GM12878 (cell line): ENCODE measurements at regions not wholly inside any gene's neighbourhood (a gene's known extent, or its start where the extent isn't known, plus 50 kb on each side); places are given as distances from the start of the nearest gene placed in this dataset.

Experiments
- ATAC-seq: fragments of 200-7000 bp; cut with Tn5 transposase; 3 replicates; pipeline ENCODE4 v1.9.1; 2020; ENCODE audit warnings: mild to moderate bottlenecking, moderate library complexity
- BruUV-seq: library from RNA; stranded (reverse); fragments of 400-500 nt; replicated peaks from 2 replicates; lab custom pipeline; 2021; lab: Mats Ljungman, UMichigan
- CTCF ChIA-PET: fragments of 300-600 bp; sonication (Branson Sonifier 250); formaldehyde crosslinking; extraction: SDS; loops from one replicate; lab custom pipeline; 2021; ENCODE audit warnings: inconsistent platforms; lab: Yijun Ruan, JAX
- POLR2A ChIA-PET: fragments of 350-600 bp; formaldehyde crosslinking; extraction: SDS; loops from one replicate; lab custom pipeline; 2021; ENCODE audit warnings: inconsistent platforms; lab: Charles Lee
- RAD21 ChIA-PET: fragments of 300-600 bp; sonication (Branson Sonifier 250); formaldehyde crosslinking; loops from one replicate; lab custom pipeline; 2023; ENCODE audit warnings: antibody characterized with exemption; ENCODE audit not compliant: unreplicated experiment; lab: Charles Lee
- SMC1A ChIA-PET: fragments of 300-600 bp; sonication (Branson Sonifier 250); formaldehyde crosslinking; loops from one replicate; lab custom pipeline; 2023; ENCODE audit not compliant: unreplicated experiment, uncharacterized antibody; lab: Charles Lee
- DNase-seq: peaks from one replicate; pipeline ENCODE4 v3.0.0-alpha.2; 2011; ENCODE audit warnings: low read depth, low spot score
- FAIRE-seq: peaks from 3 replicates; lab custom pipeline; 2011; peaks lifted over from hg19 to GRCh38; lab: Jason Lieb, UNC
- H2AFZ ChIP-seq: 2 replicates; pipeline ENCODE4 v1.6.0; 2011; ENCODE audit warnings: low read depth, low read length, control low read depth; ENCODE audit not compliant: control insufficient read depth
- H3K27ac ChIP-seq: 2 replicates; pipeline ENCODE4 v1.5.1; 2011; ENCODE audit warnings: control low read depth; ENCODE audit not compliant: control insufficient read depth, insufficient read depth
- H3K27me3 ChIP-seq, 2 experiments: replicated peaks in 1 of 2; 2 replicates each; pipeline versions ENCODE4 v1.6.0 to v1.6.1; 2011; ENCODE audit warnings: low read length in 1 of 2; ENCODE audit not compliant: control insufficient read depth in 2 of 2, insufficient read depth in 2 of 2
- H3K36me3 ChIP-seq, 2 experiments: 2 replicates each; pipeline ENCODE4 v1.5.1; 2011; ENCODE audit warnings: low read length in 1 of 2; ENCODE audit not compliant: control insufficient read depth in 2 of 2, insufficient read depth in 2 of 2
- H3K4me1 ChIP-seq: 2 replicates; pipeline ENCODE4 v1.6.1; 2011; ENCODE audit warnings: mild to moderate bottlenecking, low read length, moderate library complexity, mixed read lengths; ENCODE audit not compliant: control insufficient read depth, insufficient read depth
- H3K4me2 ChIP-seq: 2 replicates; pipeline ENCODE4 v1.6.0; 2011; ENCODE audit warnings: control low read depth; ENCODE audit not compliant: control insufficient read depth, insufficient read depth
- H3K4me3 ChIP-seq: fragments of 200-600 bp; sonication (generic); 2 replicates; pipeline ENCODE4 v1.5.1; 2016
- H3K79me2 ChIP-seq: 2 replicates; pipeline ENCODE4 v1.6.0; 2011; ENCODE audit warnings: low read length; ENCODE audit not compliant: control insufficient read depth, insufficient read depth
- H3K9ac ChIP-seq: 2 replicates; pipeline ENCODE4 v1.8.0; 2011; ENCODE audit warnings: low read length, control low read depth, mixed read lengths; ENCODE audit not compliant: control insufficient read depth, insufficient read depth
- H3K9me3 ChIP-seq: replicated peaks from 3 replicates; pipeline ENCODE4 v1.5.1; 2011; ENCODE audit warnings: mild to moderate bottlenecking, low read length; ENCODE audit not compliant: control insufficient read depth, insufficient read depth
- H4K20me1 ChIP-seq: 2 replicates; pipeline ENCODE4 v1.6.0; 2011; ENCODE audit not compliant: control insufficient read depth, insufficient read depth
- E2F8 ChIP-seq: fragments of 450-650 bp; IDR thresholded peaks from 2 replicates; pipeline ENCODE4 v1.6.1; 2018; ENCODE audit warnings: mild to moderate bottlenecking, low read depth, moderate library complexity; ENCODE audit not compliant: partially characterized antibody
- ESRRA ChIP-seq: IDR thresholded peaks from 2 replicates; pipeline ENCODE4 v1.6.1; 2012; ENCODE audit warnings: mild to moderate bottlenecking, low read length, improper control_type of control experiment
- HDGF ChIP-seq: fragments of 450-650 bp; IDR thresholded peaks from 2 replicates; pipeline ENCODE4 v1.6.1; 2016; ENCODE audit warnings: antibody characterized with exemption
- MLLT1 ChIP-seq: fragments of 450-650 bp; IDR thresholded peaks from 2 replicates; pipeline ENCODE4 v1.6.1; 2016; ENCODE audit warnings: mild to moderate bottlenecking
- RELB ChIP-seq: fragments of 450-650 bp; IDR thresholded peaks from 2 replicates; pipeline ENCODE4 v1.6.1; 2017; ENCODE audit warnings: low read depth, mild to moderate bottlenecking, moderate library complexity
- SIX5 ChIP-seq: IDR thresholded peaks from 2 replicates; pipeline ENCODE4 v1.6.1; 2011; ENCODE audit warnings: mild to moderate bottlenecking, low read depth, low read length, moderate library complexity; ENCODE audit not compliant: severe bottlenecking
- ZNF274 ChIP-seq: IDR thresholded peaks from one replicate; pipeline ENCODE4 v1.8.0; 2011; ENCODE audit not compliant: insufficient read length, insufficient read depth
- WGBS: methylation state at CpG from one replicate; pipeline ENCODE4 v1.1.6; 2016; ENCODE audit warnings: low lambda C conversion rate; ENCODE audit not compliant: insufficient replicate concordance, insufficient coverage; ENCODE audit errors: missing lambda C conversion rate; 5-methylcytosine and 5-hydroxymethylcytosine counted together
- in situ Hi-C: fragments of 300-500 bp; cut with MboI; formaldehyde crosslinking; loops from 9 replicates; pipeline ENCODE4 v1.14.3; 2018; ENCODE audit warnings: mixed read lengths
- intact Hi-C: fragments of 100-400 bp; cut with micrococcal nuclease; formaldehyde crosslinking; loops from one replicate; pipeline ENCODE4 v1.14.2; 2022; ENCODE audit not compliant: unreplicated experiment

- Histone ChIP-seq H3K4me3 (no peak overlapping the region), H3K9ac (no peak overlapping the region), H3K4me2 (no peak overlapping the region), H3K36me3 (no peaks in the 10 kb centered on the region), H2AFZ (no peak overlapping the region), H3K4me1 (no peaks in the 10 kb centered on the region), H3K27me3 (no peaks in the 10 kb centered on the region), H4K20me1 (no peaks in the 10 kb centered on the region), H3K9me3 (no peaks in the 10 kb centered on the region), H3K27ac (no peak overlapping the region), H3K79me2 (no peaks in the 10 kb centered on the region)
- ATAC-seq, result no peak
- SMC1A ChIA-PET, result no interaction called here
- no peak for DNase-seq
- no peak for TF ChIP-seq MLLT1
- TF ChIP-seq ESRRA, result no peak
- no peak for TF ChIP-seq RELB
- no peak for TF ChIP-seq ZNF274
- TF ChIP-seq E2F8, result no peak
- TF ChIP-seq SIX5, result no peak
- no peak for TF ChIP-seq HDGF
- RAD21 ChIA-PET, result no interaction called here
- intact Hi-C loops (no loop called here), in situ Hi-C loops (no loop called here)
- no TSS peak for BruUV-seq
- 22% methylated on average over 2 of the region's 2 CpGs for WGBS
- POLR2A ChIA-PET, result no interaction called here
- CTCF ChIA-PET, result no interaction called here
- FAIRE-seq, result no peak
Measured at GRCh38 chr5:4440536-4440935, 699.6 kb upstream of the ADAMTS16 start.
